ENCODE measurements at regions not wholly inside any gene's neighbourhood (a gene's known extent, or its start where the extent isn't known, plus 50 kb on each side); places are given as distances from the start of the nearest gene placed in this dataset.

GRCh38 chr12:53838978-53839377 is 87.2 kb upstream of the CISTR start:
- no peak for ATAC-seq

GRCh38 chr12:53840316-53840715 is 88.5 kb upstream of the CISTR start:
- no peak for ATAC-seq

DNA sequence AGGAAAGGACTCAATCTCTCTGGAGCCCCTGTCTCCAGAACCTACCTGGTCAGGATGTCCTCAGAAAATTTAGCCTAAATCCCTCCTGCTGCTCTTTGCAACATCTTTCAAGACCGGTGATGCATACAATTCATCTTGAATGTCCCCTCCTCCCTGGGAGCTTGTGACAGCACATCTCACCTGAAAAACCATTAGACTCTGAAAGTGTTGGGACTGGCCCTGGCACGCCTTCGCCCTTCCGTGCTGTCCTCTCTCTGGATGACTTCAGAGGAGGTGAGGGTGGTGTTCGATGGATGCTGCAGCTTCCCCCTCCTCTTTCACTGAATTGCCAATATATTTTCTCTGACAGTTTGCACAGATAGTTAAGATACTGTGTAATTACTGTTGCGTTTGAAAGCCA is 90.9 kb upstream of the CISTR start:
- no peak for ATAC-seq

DNA sequence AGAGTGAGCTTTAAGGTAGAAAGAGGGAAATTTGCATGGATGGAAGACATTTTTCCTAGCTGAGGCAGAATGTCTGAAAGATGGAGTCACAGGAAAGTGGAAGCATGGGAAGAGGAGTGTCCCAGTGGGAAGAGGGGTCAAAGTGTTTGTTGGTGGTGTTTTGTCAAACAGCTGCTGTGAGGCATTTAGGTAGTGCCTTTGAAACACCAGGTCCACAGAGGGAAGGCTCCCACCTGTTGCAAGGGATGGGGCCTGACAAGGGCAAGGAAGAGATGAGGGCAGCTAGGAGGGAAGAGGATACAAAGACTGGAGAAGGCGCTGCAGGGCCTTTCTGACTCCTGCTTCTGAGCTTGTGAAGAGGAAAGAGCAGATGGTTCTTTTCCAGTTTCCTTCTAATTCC is 91.8 kb upstream of the CISTR start:
- ATAC-seq, result no peak

- peak; percentile 70 for ATAC-seq
These were observed 93.4 kb upstream of the HOXC13 start for GRCh38 chr12:53844994-53845844.

DNA sequence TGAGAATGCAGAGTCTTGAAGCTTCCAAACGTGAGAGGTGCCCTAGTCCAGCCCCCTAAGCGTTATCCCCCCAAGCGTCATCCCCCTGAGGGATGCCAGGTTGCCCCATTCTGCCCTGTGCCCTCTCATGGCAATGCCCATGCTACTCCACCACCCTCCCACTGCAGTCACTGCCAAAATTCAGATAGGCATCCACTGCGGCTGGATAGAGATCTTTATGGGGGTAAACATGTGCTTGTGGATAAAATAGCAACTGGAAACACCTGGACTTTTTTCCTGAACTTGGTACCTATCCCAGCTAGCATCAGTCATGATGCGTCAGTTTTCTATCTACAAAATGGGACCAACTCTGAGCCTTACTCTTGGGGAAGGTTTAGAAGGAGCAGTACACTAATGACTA is 92.7 kb upstream of the HOXC13 start:
- no peak for ATAC-seq

DNA sequence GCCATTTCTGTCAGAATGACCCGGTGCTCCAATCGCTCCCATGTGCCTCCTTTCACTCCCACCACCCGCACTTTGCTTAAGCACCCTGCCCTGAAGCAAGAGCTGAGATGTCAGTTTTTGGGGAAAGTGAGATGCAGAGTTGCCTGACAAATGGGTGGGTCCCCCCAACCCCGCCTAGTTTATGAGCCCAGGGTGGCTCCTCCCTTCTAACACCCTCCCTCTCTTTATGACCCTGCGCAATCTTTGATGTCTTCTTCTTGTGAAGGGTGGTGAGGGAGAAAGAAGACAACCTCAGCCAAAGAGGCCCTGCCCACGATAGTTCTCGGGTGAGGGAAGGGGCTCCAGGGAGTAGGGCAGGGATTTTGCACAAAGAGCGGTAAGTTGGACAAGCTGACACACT is 89.5 kb upstream of the HOXC13 start:
- ATAC-seq, result no peak

GRCh38 chr12:53849656-53850055 is 89.0 kb upstream of the HOXC13 start:
- no peak for ATAC-seq

DNA sequence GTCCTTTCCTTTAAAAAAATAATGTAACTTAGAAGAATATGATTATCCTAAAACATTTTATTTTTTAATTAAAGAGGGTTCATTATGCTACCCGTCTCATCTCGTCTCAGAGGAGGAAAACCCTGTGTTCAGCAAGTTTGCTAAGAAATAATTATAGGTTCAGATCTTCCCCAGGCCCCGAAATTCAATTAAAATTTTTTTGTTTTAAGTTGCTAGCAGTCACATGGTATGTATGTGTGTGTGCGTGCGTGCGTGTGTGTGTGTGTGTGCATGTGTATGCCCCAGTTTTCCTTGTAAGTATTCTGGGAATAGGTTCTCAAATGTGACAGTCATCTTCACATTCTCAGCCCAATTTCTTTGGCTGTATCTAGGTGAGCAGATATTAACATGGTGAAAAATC is 86.6 kb upstream of the HOXC13 start:
- no peak for ATAC-seq

DNA sequence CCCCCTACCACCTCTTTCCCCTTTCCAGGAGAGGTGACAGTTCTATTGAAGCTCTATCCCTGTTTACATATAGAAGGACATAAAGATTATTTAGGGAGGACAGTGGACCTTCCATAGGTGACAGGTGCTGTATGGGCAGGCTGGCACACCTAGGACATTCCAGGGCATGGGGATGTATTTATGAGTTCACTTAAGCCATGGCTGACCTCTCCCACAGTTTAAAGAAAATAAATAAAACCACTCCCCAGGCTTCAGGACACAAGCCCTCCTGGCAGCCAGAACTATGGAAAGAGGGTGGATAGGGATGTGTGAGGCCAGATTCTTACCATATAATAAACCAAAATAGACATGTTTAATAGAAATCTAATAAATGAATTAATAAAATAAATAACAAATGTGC is 85.6 kb upstream of the HOXC13 start:
- ATAC-seq, result no peak

GRCh38 chr12:53854701-53855316 is 83.8 kb upstream of the HOXC13 start:
- no peak for ATAC-seq

DNA sequence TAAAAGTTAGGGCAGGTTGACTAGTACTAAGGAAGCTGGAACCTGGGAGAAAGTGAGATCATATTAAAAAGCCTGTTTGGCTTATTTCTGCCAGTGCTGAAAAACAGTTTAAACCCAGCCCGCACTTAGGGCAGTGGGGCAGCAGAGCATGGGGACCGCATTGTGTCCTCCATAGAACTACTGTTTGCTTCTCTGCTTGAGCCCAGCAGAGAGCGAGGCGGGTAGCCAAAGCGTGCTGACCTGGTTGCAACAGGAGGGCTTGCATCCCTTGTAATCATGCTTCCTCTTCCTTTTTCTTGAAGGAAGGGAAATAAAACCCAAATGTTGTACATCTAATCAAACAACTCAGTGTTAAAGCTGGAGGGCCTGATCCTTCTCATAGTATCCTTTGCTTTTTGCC is 82.5 kb upstream of the HOXC13 start:
- ATAC-seq, result no peak

- ATAC-seq, result no peak
These were observed 81.0 kb upstream of the HOXC13 start for GRCh38 chr12:53857666-53858065.

DNA sequence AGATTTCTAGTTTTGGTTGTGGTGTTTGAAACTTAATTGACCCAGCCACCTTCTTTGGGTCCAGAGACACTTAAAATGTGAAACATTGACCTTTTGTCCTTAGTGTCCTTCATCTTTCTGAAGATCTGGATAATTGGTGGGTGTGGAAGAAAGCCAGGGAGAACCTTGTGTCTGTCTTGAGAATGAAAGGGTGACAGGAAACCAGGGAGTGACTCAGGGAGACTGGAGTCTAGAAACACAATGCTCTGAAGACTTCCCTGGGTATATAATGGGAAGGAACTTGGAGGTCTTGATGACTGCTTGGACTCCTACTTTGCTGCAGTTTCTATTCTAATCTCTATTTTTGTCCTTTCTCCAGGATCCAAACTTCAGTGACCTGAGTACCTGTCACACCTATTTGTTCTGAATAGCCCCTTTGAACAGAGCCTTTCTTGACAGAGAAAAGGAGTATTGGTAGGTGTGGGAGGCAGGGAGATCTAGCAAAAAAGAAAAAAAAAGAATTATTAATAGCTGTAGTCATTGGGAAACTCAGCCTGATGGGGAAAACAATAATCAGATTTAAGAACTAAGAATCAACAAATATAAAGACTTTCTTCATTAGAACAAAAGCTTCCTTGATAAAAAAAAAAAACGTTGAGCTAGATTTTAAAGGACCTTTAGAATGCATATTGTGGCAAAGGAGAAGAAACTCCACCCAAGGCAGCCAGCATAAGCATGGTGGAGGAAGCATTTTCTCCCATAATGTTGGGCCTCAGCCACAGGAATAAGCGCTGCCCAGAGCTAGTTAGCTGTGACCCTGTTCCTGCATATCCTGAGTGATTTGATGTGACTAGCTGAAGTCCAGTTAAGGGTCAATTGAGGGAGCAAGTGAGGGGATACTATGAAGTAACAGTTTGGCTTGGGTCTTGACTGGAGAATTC is 77.9 kb upstream of the HOXC13 start:
- ATAC-seq, result no peak

DNA sequence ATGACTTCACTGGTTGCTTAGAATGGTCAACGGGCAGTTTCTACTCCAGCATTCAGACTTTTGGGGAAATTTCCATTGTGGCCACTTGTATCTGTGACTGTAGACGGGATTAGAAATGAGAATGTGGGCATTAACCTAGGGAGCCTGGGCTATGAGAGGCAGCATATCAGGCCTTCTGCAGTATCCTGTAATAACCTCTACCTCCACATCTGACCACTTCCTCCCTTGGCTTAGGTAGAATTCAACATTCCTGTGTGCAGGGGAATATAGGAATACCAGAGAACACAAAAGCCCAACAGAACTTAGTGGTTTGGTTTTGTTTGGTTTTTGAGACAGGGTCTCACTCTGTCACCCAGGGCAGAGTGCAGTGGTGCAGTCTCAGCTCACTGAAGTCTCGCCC is 76.4 kb upstream of the HOXC13 start:
- no peak for ATAC-seq

DNA sequence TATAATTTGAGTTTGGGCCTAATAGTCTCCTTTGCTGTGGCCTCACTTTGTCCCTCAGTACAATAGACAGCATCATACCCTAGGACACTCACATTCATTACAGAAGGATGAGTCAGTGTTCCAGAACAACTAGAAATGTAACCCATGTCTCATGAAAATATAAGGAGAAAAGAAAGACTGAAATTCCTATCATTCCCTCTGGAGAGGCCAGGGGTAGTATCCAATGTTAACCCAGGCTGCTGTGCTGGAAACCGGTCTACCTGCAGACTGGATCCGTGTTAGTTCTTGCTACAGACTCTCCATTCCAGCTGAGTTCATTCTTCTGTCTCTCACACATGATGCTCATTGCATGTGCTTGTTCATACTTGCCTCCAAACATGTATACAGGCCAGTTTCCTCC is 75.8 kb upstream of the HOXC13 start:
- peak; percentile 37 for ATAC-seq

DNA sequence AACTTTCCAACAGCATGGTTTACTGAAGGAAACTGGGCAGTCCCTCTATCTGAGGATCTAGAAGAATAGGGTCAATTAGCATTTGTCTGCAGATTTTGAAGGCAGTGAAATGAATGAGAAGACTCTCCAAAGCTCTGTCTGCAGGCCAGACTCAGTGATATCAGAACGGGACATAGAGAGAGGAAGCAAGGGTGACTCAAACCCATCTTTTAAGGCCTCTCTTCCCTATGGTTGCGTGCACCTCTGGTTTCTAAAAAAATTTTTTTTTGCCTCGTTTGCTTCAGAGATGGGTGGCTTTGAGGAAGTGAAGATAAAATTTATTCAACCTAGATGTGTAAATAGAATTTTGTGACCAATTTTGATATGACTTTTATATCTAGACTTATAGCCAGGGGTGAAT is 71.9 kb upstream of the HOXC13 start:
- ATAC-seq, result no peak

GRCh38 chr12:53867216-53868012 is 71.2 kb upstream of the HOXC13 start:
- ATAC-seq, result no peak

DNA sequence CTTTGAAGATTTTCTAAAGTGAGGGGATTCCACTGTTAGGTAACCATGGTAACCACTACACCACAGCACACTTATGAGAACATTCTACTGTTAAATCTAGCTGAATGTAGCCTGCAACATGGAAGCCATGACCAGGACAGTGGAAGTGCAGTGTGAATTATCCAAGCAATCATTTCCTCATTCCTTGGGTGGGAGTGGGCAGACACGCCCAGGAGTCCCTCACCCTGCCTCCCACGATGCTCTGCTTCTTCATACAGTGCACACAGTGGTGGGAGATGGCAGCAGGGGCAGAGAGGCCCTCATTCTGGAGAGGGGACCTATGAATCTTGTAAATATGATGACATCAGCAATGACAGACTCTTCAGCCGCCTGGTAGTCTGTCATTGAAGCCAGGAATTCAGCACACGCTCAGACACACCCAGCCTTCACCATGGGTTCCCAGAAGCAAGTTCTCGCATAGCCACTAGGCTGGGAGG is 70.1 kb upstream of the HOXC13 start:
- ATAC-seq, result peak; percentile 60

GRCh38 chr12:53869500-53869899 is 69.1 kb upstream of the HOXC13 start:
- ATAC-seq, result no peak

DNA sequence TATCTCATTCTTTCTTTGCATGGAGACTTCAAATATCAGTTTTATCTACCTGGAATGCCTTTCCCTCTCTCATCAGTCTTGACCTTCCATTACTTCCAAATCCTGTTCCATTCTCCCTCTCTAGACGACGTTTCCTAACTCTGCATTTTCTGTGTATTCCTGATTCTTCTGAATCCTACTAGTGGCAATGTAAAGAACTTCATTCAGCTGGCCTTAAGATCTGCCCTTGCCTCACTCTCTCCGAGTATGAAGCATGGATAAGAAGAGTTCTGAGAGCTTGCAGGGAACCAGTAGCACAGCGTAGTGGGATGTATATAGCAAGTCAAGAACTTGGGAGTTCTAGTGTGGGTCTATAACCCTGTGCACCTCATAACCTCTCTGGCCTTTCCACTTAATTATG is 68.5 kb upstream of the HOXC13 start:
- no peak for ATAC-seq

DNA sequence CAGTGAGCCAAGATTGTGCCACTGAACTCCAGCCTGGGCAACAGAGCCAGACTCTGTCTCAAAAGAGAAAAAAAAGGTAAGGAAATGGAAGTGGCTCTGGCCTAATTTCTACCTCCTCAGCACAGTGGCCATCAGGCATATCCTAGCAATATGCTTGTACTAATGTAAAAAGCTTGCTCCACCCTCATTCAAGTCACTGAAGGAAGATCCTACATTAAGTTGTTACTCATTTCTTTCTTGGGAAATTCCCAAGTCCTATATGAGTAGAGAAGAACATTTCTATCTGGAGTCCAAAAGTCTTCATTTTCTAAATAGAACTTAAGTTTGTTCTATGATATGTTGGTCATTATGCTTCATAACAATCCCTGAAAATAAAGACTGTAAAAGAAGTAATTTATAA is 67.3 kb upstream of the HOXC13 start:
- ATAC-seq, result no peak
